ENCODE measurements at regions not wholly inside any gene's neighbourhood (a gene's known extent, or its start where the extent isn't known, plus 50 kb on each side); places are given as distances from the start of the nearest gene placed in this dataset.

DNA sequence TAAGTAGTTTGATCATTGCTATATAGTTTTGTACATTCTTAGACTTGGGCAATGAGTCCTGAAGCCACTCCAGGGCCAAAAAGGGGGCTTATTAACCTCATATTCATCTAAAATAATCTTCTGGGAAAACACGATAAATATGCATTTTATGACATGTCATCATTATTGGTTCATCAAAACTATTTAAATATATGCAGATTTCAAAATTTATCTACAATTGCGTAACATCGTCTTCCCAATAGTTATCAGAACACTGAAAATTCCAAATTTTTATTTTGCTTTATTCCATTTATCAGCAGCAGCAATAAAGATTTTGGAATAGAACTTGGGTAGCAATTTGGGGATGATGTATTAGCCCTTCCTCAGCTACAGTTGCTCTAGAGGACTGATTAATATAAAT, 550.0 kb downstream of the IQCM start:
- no peak for FAIRE-seq
- TF ChIP-seq POLR2AphosphoS5 (IDR thresholded peaks at IDR 0.05; ENCODE audit: low read depth, low read length) (no peak), TAF1 (IDR thresholded peaks at IDR 0.05; ENCODE audit: borderline replicate concordance, low read depth, low read length) (no peak), POLR2A (IDR thresholded peaks at IDR 0.05; ENCODE audit: low read depth, low read length) (no peak)

DNA sequence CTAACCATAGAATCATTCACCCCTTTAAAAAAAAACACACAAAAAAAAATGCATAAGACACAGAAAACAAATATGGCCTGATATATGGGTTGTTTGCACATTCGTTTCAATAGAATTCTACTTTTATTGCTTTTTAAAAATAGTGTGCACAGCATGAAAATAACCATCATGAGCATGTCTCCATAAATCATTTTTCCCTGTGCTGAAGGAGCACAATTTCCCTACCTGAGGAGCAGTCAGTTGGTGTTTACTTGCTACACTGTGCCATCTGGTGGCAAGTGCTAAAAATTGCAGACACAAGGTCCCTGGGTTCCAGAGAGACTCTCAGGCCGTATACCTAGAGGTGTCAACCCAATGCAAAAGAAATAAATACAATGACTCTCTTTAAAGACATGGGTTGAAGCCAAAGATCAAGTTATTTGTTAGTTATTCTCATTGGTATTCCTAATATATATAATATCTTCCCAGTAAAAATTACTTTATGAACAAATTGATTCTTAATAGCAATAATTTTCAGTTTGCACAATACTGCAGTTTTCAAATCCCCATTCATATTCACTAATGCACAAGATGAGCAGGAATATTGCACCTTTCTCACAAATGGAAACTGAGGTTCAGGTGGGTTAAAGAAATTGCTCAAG, 551.4 kb downstream of the IQCM start:
- FAIRE-seq = no peak
- no peak for DNase-seq (ENCODE audit: insufficient read length)
- TF ChIP-seq POLR2AphosphoS5 (IDR thresholded peaks at IDR 0.05; ENCODE audit: low read depth, low read length) (no peak), TAF1 (IDR thresholded peaks at IDR 0.05; ENCODE audit: borderline replicate concordance, low read depth, low read length) (no peak), POLR2A (IDR thresholded peaks at IDR 0.05; ENCODE audit: low read depth, low read length) (no peak)

More for the DNA sequence above, 550.0 kb downstream of the IQCM start:
- no peak for DNase-seq (ENCODE audit: insufficient read length)

DNA sequence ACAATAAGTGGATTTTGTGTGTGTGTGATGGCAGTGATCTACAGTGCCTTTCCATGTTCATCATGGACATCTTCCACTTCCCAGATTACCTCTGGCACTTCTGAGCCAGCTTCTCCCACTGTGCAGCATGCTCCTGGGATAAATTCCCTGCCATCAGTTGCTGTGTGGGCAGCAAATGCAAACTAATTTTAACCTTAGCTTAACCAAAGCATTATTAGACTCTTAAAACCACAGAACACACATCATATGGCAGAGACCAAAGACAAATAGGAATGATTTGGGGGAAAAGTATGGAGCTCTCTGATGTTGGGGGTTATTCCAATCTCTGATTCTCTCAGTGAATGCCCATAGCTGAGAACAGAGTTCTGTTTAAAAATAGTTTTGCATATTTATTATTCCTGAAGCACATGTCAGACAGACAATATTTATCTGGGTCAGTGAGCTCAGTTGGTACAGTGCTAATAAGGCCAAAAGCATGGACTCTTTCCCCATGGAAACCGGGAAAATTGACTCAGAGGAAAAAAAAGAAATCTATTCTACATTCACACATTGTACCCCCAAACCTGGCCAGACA, 567.4 kb downstream of the IQCM start:
- DNase-seq (ENCODE audit: insufficient read length) (no peak), FAIRE-seq (no peak)
- TF ChIP-seq POLR2A (IDR thresholded peaks at IDR 0.05; ENCODE audit: low read depth, low read length) (no peak), POLR2AphosphoS5 (IDR thresholded peaks at IDR 0.05; ENCODE audit: low read depth, low read length) (no peak)

DNA sequence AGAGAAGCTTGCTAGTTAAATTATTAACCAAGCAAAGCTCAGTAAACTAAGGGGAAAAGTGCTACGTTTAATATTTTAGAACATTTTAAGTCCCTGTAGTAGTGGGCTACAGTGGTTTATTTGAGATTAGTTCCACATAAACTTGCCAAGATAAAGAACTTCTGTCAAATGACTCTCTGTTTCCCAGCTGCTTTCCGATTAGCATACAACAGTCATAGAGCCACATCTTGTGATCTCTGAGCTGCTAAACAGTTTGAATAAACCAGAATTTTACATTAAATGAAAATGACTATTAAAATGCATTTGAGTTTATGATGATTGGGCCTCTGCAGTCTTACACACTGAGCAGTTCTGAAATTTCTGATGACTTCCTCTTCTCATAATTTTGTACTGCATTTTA, 568.5 kb downstream of the IQCM start:
- DNase-seq (ENCODE audit: insufficient read length) (no peak), FAIRE-seq (no peak)
- no peak for TF ChIP-seq POLR2AphosphoS5 (IDR thresholded peaks at IDR 0.05; ENCODE audit: low read depth, low read length)
- TF ChIP-seq POLR2A (IDR thresholded peaks at IDR 0.05; ENCODE audit: low read depth, low read length) = no peak
- no peak for TF ChIP-seq TAF1 (IDR thresholded peaks at IDR 0.05; ENCODE audit: borderline replicate concordance, low read depth, low read length)

GRCh38 chr4:149245333-149245732, 570.3 kb downstream of the IQCM start:
- FAIRE-seq = no peak
- no peak for DNase-seq (ENCODE audit: insufficient read length)
- TF ChIP-seq TAF1 (IDR thresholded peaks at IDR 0.05; ENCODE audit: borderline replicate concordance, low read depth, low read length) (no peak), POLR2A (IDR thresholded peaks at IDR 0.05; ENCODE audit: low read depth, low read length) (no peak)

- TF ChIP-seq POLR2AphosphoS5 (IDR thresholded peaks at IDR 0.05; ENCODE audit: low read depth, low read length) (no peak), TAF1 (IDR thresholded peaks at IDR 0.05; ENCODE audit: borderline replicate concordance, low read depth, low read length) (no peak), POLR2A (IDR thresholded peaks at IDR 0.05; ENCODE audit: low read depth, low read length) (no peak)
- FAIRE-seq = no peak
Observed at GRCh38 chr4:149238097-149238496, 577.5 kb downstream of the IQCM start.

GRCh38 chr4:149234798-149235197, 580.8 kb downstream of the IQCM start:
- DNase-seq (ENCODE audit: insufficient read length) (no peak), FAIRE-seq (no peak)
- no peak for TF ChIP-seq POLR2A (IDR thresholded peaks at IDR 0.05; ENCODE audit: low read depth, low read length)
- TF ChIP-seq POLR2AphosphoS5 (IDR thresholded peaks at IDR 0.05; ENCODE audit: low read depth, low read length) = no peak
- TF ChIP-seq TAF1 (IDR thresholded peaks at IDR 0.05; ENCODE audit: borderline replicate concordance, low read depth, low read length) = no peak

More at GRCh38 chr4:149238097-149238496, 577.5 kb downstream of the IQCM start:
- no peak for DNase-seq (ENCODE audit: insufficient read length)

DNA sequence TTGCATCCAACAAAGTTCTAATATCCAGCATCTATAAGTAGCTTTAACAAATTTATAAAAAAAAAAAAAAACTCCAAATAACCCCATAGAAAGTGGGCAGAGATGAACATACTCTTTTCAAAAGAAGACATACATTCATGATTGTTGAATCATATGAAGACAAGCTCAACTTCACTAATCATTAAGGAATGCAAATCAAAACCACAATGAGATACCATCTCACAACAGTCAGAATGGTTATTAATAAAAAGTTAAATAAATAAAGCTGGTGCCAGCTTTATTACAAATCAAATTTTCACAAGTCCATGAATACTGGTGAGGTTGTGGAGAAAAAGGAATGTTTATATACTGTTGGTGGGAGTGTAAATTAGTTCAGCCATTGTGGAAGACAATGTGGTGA, 592.0 kb downstream of the IQCM start:
- FAIRE-seq = no peak
- TF ChIP-seq POLR2AphosphoS5 (IDR thresholded peaks at IDR 0.05; ENCODE audit: low read depth, low read length) (no peak), POLR2A (IDR thresholded peaks at IDR 0.05; ENCODE audit: low read depth, low read length) (no peak), TAF1 (IDR thresholded peaks at IDR 0.05; ENCODE audit: borderline replicate concordance, low read depth, low read length) (no peak)
- DNase-seq (ENCODE audit: insufficient read length) = no peak

- FAIRE-seq (no peak), DNase-seq (ENCODE audit: insufficient read length) (no peak)
- no peak for TF ChIP-seq POLR2A (IDR thresholded peaks at IDR 0.05; ENCODE audit: low read depth, low read length)
- no peak for TF ChIP-seq TAF1 (IDR thresholded peaks at IDR 0.05; ENCODE audit: borderline replicate concordance, low read depth, low read length)
- TF ChIP-seq POLR2AphosphoS5 (IDR thresholded peaks at IDR 0.05; ENCODE audit: low read depth, low read length) = no peak
Observed at GRCh38 chr4:149218672-149219071, 597.0 kb downstream of the IQCM start.

- no peak for FAIRE-seq
- TF ChIP-seq TAF1 (IDR thresholded peaks at IDR 0.05; ENCODE audit: borderline replicate concordance, low read depth, low read length) = no peak
- TF ChIP-seq POLR2A (IDR thresholded peaks at IDR 0.05; ENCODE audit: low read depth, low read length) = no peak
- TF ChIP-seq POLR2AphosphoS5 (IDR thresholded peaks at IDR 0.05; ENCODE audit: low read depth, low read length) = no peak
Observed at GRCh38 chr4:149214301-149214700, 601.3 kb downstream of the IQCM start.

DNA sequence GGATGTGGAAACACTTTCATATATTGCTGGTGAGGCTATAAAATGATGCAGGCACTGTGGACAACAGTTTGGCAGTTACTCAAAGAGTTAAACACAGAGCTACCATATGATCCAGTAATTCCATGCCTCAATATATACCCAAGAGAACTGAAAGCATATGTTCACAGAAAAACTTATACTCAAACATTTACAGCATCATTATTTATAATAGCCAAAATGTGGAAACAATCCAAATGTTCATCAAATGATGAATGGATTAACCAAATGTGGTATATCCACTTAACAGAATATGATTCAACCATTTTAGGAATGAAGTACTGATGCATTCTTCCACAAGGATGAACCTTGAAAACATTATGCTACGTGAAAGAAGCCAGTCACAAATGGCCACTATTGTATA, 603.8 kb downstream of the IQCM start:
- FAIRE-seq (no peak), DNase-seq (ENCODE audit: insufficient read length) (no peak)
- no peak for TF ChIP-seq POLR2AphosphoS5 (IDR thresholded peaks at IDR 0.05; ENCODE audit: low read depth, low read length)
- TF ChIP-seq TAF1 (IDR thresholded peaks at IDR 0.05; ENCODE audit: borderline replicate concordance, low read depth, low read length) = no peak
- no peak for TF ChIP-seq POLR2A (IDR thresholded peaks at IDR 0.05; ENCODE audit: low read depth, low read length)

More at GRCh38 chr4:149214301-149214700, 601.3 kb downstream of the IQCM start:
- no peak for DNase-seq (ENCODE audit: insufficient read length)

GRCh38 chr4:149203256-149204001, 612.2 kb downstream of the IQCM start:
- TF ChIP-seq POLR2AphosphoS5 (IDR thresholded peaks at IDR 0.05; ENCODE audit: low read depth, low read length) (no peak), POLR2A (IDR thresholded peaks at IDR 0.05; ENCODE audit: low read depth, low read length) (no peak), TAF1 (IDR thresholded peaks at IDR 0.05; ENCODE audit: borderline replicate concordance, low read depth, low read length) (no peak)
- DNase-seq (ENCODE audit: insufficient read length) = no peak

More at GRCh38 chr4:149203256-149204001, 612.2 kb downstream of the IQCM start:
- no peak for FAIRE-seq
